Loucy (cell line): ENCODE measurements at regions not wholly inside any gene's neighbourhood (a gene's known extent, or its start where the extent isn't known, plus 50 kb on each side); places are given as distances from the start of the nearest gene placed in this dataset.

Experiments
- H2AFZ ChIP-seq: fragments of 200-600 bp; sonication (generic); 2 replicates; pipeline ENCODE4 v1.6.0; 2016; ENCODE audit warnings: antibody characterized with exemption, mild to moderate bottlenecking, low read length, moderate library complexity
- H3F3A ChIP-seq: fragments of 200-600 bp; 2 replicates; pipeline ENCODE4 v1.6.0; 2016; ENCODE audit warnings: antibody characterized with exemption, low read depth, mild to moderate bottlenecking
- H3K27me3 ChIP-seq: fragments of 200-600 bp; sonication (generic); 2 replicates; pipeline ENCODE4 v1.6.1; 2014; ENCODE audit warnings: low read length, mild to moderate bottlenecking; ENCODE audit not compliant: insufficient read depth, poor library complexity, severe bottlenecking
- H3K36me3 ChIP-seq: fragments of 200-600 bp; sonication (generic); 2 replicates; pipeline ENCODE4 v1.6.1; 2016; ENCODE audit warnings: low read length; ENCODE audit not compliant: insufficient read depth
- H3K4me1 ChIP-seq: fragments of 200-600 bp; sonication (generic); 2 replicates; pipeline ENCODE4 v1.5.1; 2014; ENCODE audit warnings: low read length, mild to moderate bottlenecking; ENCODE audit not compliant: insufficient read depth, poor library complexity, severe bottlenecking
- H3K4me2 ChIP-seq: fragments of 200-600 bp; sonication (generic); 2 replicates; pipeline ENCODE4 v1.6.0; 2014; ENCODE audit warnings: antibody characterized with exemption, low read length, low read depth, mild to moderate bottlenecking; ENCODE audit not compliant: poor library complexity, severe bottlenecking
- H3K4me3 ChIP-seq: fragments of 200-600 bp; sonication (generic); 2 replicates; pipeline ENCODE4 v1.5.1; 2014; ENCODE audit warnings: low read length, mild to moderate bottlenecking, mixed read lengths; ENCODE audit not compliant: poor library complexity, severe bottlenecking
- H3K79me2 ChIP-seq: fragments of 200-600 bp; sonication (generic); 2 replicates; pipeline ENCODE4 v1.6.1; 2014; ENCODE audit warnings: low read length; ENCODE audit not compliant: insufficient read depth
- H3K9ac ChIP-seq: fragments of 200-600 bp; sonication (generic); 2 replicates; pipeline ENCODE4 v1.6.0; 2014; ENCODE audit warnings: mild to moderate bottlenecking, low read depth, low read length, moderate library complexity; ENCODE audit not compliant: poor library complexity, severe bottlenecking
- H3K9me2 ChIP-seq: fragments of 200-600 bp; sonication (generic); replicated peaks from 2 replicates; pipeline ENCODE4 v1.6.1; 2016; ENCODE audit warnings: low read depth, low read length, mixed read lengths
- H3K9me3 ChIP-seq: fragments of 200-600 bp; sonication (generic); 2 replicates; pipeline ENCODE4 v1.6.1; 2014; ENCODE audit warnings: mild to moderate bottlenecking, antibody characterized with exemption, low read length, low read depth; ENCODE audit not compliant: insufficient read depth
- H4K20me1 ChIP-seq: fragments of 200-600 bp; sonication (generic); 2 replicates; pipeline ENCODE4 v1.6.0; 2014; ENCODE audit warnings: antibody characterized with exemption, low read length, mild to moderate bottlenecking; ENCODE audit not compliant: insufficient read depth, poor library complexity, severe bottlenecking
- EZH2phosphoT487 ChIP-seq: fragments of 200-600 bp; IDR thresholded peaks from 2 replicates; pipeline ENCODE4 v1.6.1; 2018; ENCODE audit warnings: antibody characterized with exemption, mild to moderate bottlenecking, moderate library complexity, borderline replicate concordance
- TF ChIP-seq, protein P1 (sequence below): fragments of 200-600 bp; sonication (generic); conservative IDR thresholded peaks from 2 replicates; pipeline ENCODE4 v1.5.1; 2014; ENCODE audit warnings: mild to moderate bottlenecking, antibody characterized with exemption, low read length

DNA sequence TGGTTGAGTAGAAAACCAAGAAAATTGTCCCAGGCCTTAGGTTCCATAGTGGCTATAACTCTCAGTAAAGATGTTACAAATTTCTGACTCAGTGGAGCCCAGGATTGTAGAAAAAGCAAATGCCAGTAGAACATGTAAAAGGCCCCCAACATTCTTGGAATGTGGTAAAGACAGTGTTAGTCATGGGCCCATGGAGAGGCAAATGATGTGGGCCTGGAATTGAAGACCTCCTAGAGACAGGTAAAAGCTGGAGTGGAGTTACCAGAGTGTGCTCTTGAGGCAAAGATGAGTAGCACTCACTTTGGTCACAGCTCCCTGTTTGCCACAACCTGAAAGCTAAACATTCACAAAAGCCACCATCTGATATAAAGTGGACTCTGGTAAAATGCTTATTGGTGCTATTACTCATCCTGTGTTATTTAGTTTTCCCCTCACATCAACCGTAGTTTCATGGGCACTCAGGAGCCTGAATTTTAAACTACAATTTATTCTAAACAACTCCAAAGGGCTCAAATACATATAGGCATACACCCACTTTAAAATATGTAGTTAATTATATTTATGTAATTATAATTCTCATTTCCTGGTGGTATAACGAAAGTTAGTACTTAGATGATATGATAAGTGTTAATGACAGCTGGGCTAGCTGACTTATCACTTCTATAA, 359.6 kb upstream of the NECTIN3 start:
- Histone ChIP-seq H3K9me3 (no peaks in the 10 kb centered on the region), H3K27me3 (no peaks in the 10 kb centered on the region), H2AFZ (peak overlapping the region; percentile 53; the same call in 1 of the 2 replicates), H3K79me2 (no peaks in the 10 kb centered on the region), H3K9ac (peak overlapping the region; percentile 50), H3K9me2 (no peaks in the 10 kb centered on the region), H3K4me2 (peak overlapping the region; percentile 63), H4K20me1 (no peaks in the 10 kb centered on the region), H3K4me3 (peak overlapping the region; percentile 44), H3K36me3 (no peaks in the 10 kb centered on the region), H3F3A (0 out of 2 replicates have a peak, but pooled peaks cover 4% of the 10 kb centered on the region), H3K4me1 (peaks cover 46% of the 10 kb centered on the region)
- TF ChIP-seq EZH2phosphoT487: no peak
- TF ChIP-seq, protein P1, sequence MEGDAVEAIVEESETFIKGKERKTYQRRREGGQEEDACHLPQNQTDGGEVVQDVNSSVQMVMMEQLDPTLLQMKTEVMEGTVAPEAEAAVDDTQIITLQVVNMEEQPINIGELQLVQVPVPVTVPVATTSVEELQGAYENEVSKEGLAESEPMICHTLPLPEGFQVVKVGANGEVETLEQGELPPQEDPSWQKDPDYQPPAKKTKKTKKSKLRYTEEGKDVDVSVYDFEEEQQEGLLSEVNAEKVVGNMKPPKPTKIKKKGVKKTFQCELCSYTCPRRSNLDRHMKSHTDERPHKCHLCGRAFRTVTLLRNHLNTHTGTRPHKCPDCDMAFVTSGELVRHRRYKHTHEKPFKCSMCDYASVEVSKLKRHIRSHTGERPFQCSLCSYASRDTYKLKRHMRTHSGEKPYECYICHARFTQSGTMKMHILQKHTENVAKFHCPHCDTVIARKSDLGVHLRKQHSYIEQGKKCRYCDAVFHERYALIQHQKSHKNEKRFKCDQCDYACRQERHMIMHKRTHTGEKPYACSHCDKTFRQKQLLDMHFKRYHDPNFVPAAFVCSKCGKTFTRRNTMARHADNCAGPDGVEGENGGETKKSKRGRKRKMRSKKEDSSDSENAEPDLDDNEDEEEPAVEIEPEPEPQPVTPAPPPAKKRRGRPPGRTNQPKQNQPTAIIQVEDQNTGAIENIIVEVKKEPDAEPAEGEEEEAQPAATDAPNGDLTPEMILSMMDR: no peak

DNA sequence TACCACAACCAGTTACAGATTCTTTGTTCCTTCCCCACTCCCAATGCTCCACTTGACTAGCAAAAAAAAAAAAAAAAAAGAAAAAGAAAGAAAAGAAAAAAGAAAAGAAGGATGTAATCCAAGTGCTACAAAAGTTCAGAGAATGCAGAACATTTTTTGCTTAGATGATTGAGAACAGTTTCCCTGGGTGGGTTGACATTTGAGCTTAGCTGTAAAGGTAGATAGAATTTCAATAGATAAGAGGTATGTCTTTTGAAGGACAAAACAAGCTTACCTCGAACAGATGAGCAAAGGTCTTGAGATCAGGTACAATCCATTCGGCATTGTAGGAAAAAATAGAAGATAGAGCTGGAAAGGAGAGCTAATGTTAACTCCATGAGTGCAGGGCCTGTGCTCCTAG, 344.6 kb upstream of the NECTIN3 start:
- Histone ChIP-seq H3F3A (no peaks in the 10 kb centered on the region), H4K20me1 (no peaks in the 10 kb centered on the region), H3K79me2 (no peaks in the 10 kb centered on the region), H3K4me1 (peaks cover 34% of the 10 kb centered on the region), H3K4me2 (peak overlapping the region; percentile 4), H3K36me3 (no peaks in the 10 kb centered on the region), H3K27me3 (no peaks in the 10 kb centered on the region), H3K4me3 (no peak overlapping the region), H2AFZ (peak overlapping the region; percentile 63; the same call in 1 of the 2 replicates), H3K9me3 (no peaks in the 10 kb centered on the region), H3K9ac (no peak overlapping the region), H3K9me2 (no peaks in the 10 kb centered on the region)
- no peak for TF ChIP-seq EZH2phosphoT487
- TF ChIP-seq, protein P1: no peak

DNA sequence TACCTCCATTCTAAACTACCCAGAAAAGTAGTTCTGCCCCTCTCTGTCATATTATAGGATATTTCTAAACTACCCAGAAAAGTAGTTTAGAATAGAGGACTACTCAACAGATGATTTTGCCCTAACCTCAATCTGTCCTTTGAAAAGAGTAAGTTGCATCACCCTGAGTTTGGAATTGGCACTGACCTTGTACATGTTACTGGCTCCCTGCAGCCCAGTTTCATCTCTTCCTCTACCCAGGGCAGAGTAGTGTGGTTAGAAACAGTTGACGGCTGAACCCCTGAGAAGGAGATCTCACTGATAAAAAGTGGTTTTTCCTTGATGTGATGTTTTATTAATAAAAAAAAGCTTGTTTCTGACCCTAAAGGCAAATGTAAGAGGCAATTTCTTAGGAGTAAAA, 340.5 kb upstream of the NECTIN3 start:
- H3K27me3 ChIP-seq: no peaks in the 10 kb centered on the region
- no peak overlapping the region; the same call in 1 of the 2 replicates for H2AFZ ChIP-seq
- peak overlapping the region; percentile 66 for H3K4me2 ChIP-seq
- peak overlapping the region; percentile 30 for H3K9ac ChIP-seq
- no peaks in the 10 kb centered on the region for H3K36me3 ChIP-seq
- H4K20me1 ChIP-seq: no peaks in the 10 kb centered on the region
- H3K79me2 ChIP-seq: no peaks in the 10 kb centered on the region
- H3K9me3 ChIP-seq: no peaks in the 10 kb centered on the region
- TF ChIP-seq, protein P1: no peak
- H3K9me2 ChIP-seq: no peaks in the 10 kb centered on the region
- H3K4me3 ChIP-seq: peak overlapping the region; percentile 28
- no peaks in the 10 kb centered on the region for H3F3A ChIP-seq
- H3K4me1 ChIP-seq: peaks cover 61% of the 10 kb centered on the region
